Muscle of leg (tissue), 3 donors: ENCODE measurements at regions not wholly inside any gene's neighbourhood (a gene's known extent, or its start where the extent isn't known, plus 50 kb on each side); places are given as distances from the start of the nearest gene placed in this dataset.
"Not testable (repeated sequence)": the region's sequence is repeated elsewhere in the genome, so short reads cannot be mapped to it uniquely, and the experiment has no call there.

Experiments used
- DNase-seq: peaks from one replicate; pipeline ENCODE4 v3.0.0; 2013
- H3K27ac ChIP-seq: one replicate; pipeline ENCODE4 v1.5.1; 2013; ENCODE audit warnings: mild to moderate bottlenecking, low read length, control low read depth
- H3K27me3 ChIP-seq: one replicate; pipeline ENCODE4 v1.6.1; 2013; ENCODE audit warnings: low read length; ENCODE audit not compliant: control insufficient read depth, insufficient read depth
- H3K36me3 ChIP-seq: one replicate; pipeline ENCODE4 v1.6.1; 2013; ENCODE audit warnings: low read length; ENCODE audit not compliant: control insufficient read depth, insufficient read depth
- H3K4me1 ChIP-seq: one replicate; pipeline ENCODE4 v1.6.1; 2013; ENCODE audit warnings: low read length; ENCODE audit not compliant: control insufficient read depth, insufficient read depth
- H3K4me3 ChIP-seq: one replicate; pipeline ENCODE4 v1.5.1; 2013; ENCODE audit warnings: low read length, control low read depth
- H3K9me3 ChIP-seq: replicated peaks from 2 replicates; pipeline ENCODE4 v1.6.1; 2013; ENCODE audit warnings: low read depth, low read length; ENCODE audit not compliant: control insufficient read depth
- WGBS: methylation state at CpG from one replicate; pipeline ENCODE4 v1.1.5; 2013; ENCODE audit warnings: missing lambda C conversion rate; ENCODE audit not compliant: insufficient coverage; 5-methylcytosine and 5-hydroxymethylcytosine counted together

DNA sequence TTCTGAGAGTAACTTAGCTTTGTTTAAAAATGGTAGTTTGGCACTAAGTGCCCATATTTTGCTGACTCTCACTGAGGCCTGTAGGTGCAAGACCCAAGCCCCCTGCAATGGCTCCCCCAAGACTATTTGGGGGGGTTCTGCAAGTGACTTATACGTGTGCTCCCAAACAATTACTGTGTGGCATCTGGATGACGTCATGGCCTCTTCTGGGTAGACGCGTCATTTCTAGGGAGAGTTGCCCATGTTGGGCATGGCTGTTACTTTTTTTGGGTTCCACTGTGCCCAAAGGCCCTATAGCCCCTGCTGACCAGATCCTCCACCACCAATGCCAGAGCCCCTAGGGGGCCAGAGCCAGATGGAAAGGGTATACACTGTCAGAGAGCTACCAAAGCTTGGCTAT is 110.3 kb upstream of the MYLIP start:
- Histone ChIP-seq H3K9me3 (no peaks in the 10 kb centered on the region), H3K27me3 (no peaks in the 10 kb centered on the region), H3K4me1 (no peaks in the 10 kb centered on the region), H3K36me3 (no peaks in the 10 kb centered on the region), H3K4me3 (no peak overlapping the region), H3K27ac (no peak overlapping the region)
- DNase-seq: no peak
- WGBS: 96% methylated on average over 4 of the region's 4 CpGs

GRCh38 chr6:16014325-16014724 is 114.6 kb upstream of the MYLIP start:
- not testable (repeated sequence) for H3K27me3 ChIP-seq, H3K36me3 ChIP-seq, H3K27ac ChIP-seq, H3K4me1 ChIP-seq, H3K4me3 ChIP-seq, DNase-seq, H3K9me3 ChIP-seq
- WGBS: no CpG with 5 or more reads among the region's 3 CpGs

DNA sequence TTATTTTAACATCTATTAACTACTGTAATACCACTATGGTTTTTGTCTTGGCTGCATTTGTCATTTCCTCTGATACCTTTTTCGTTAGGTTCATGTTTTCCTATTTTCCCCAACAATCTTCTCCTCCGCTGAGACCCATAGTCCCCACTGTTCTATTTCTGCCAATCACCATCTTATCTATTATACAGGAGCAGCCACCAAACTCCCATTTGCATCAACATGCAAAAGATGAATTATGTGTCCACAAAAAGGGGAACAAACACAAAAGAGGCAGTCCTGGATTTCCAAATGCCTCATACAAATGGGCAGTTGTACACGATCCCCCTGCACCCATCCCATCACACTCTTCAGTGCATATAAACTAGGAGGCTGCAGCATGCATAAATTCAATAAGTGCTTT is 121.7 kb upstream of the MYLIP start:
- Histone ChIP-seq H3K27me3 (no peaks in the 10 kb centered on the region), H3K4me3 (no peak overlapping the region), H3K36me3 (no peaks in the 10 kb centered on the region), H3K9me3 (no peaks in the 10 kb centered on the region), H3K27ac (no peak overlapping the region), H3K4me1 (peaks cover 5% of the 10 kb centered on the region)
- DNase-seq: no peak
- 69% methylated on average over 2 of the region's 3 CpGs for WGBS

- 85% methylated on average over 2 of the region's 3 CpGs for WGBS
- Histone ChIP-seq H3K9me3 (no peaks in the 10 kb centered on the region), H3K27ac (no peak overlapping the region)
Measured at GRCh38 chr6:16006681-16007080, 122.2 kb upstream of the MYLIP start.

DNA sequence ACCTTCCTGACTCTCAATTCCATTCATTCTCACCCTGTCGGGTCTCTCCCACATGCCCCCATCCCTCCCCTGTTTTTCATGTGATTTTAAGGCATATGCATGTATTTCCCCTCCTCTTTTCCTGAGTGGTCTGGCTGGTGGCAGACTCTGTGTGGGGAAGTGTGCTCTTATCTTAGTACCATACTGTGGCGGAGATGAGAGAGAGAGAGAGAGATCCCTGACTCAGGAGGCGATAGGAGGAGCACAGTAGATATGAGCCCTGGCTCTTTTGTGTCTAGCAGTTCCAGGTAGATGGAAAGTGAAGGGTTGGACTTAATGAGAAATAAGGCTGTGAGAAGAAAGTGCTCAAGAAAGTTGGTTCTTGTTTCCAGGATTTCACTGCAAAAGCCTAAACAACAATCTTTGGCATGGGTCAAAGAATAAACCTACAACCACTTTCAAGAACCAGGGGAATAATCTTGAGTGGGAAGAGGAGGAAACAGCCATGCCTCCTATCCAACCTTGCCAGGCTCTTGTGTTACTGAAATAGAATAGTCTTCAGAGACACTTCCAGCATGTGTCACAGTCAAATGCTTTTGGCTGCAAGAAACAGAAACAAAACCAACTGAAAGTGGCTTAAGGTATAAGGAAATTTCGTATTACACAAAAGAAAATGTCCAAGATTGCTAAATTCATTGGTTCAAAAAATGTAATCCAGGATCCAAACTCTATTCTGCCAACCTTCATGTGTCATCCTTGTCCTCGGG is 123.8 kb upstream of the MYLIP start:
- Histone ChIP-seq H3K27me3 (no peaks in the 10 kb centered on the region), H3K4me1 (peaks cover 5% of the 10 kb centered on the region), H3K9me3 (no peaks in the 10 kb centered on the region), H3K4me3 (no peak overlapping the region), H3K27ac (no peak overlapping the region), H3K36me3 (no peaks in the 10 kb centered on the region)
- WGBS: 83% methylated on average over 2 of the region's 5 CpGs
- DNase-seq: peak; percentile 27

More at GRCh38 chr6:16006681-16007080, 122.2 kb upstream of the MYLIP start:
- H3K36me3 ChIP-seq: no peaks in the 10 kb centered on the region
- no peaks in the 10 kb centered on the region for H3K27me3 ChIP-seq
- H3K4me3 ChIP-seq: no peak overlapping the region
- H3K4me1 ChIP-seq: peaks cover 5% of the 10 kb centered on the region
- DNase-seq: no peak

DNA sequence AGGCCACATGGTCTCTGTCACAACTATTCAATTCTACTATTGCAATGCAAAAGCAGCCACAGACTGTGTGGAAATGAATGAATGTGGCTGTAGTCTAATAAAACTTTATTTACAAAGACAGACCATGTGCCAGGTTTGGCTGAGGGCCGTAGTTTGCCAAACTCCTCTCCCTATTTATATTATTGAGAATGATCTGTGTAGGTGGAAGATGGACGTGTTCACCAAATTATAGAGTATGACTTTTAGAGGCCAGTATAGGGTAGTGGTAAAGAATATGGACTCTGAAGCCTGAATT is 125.7 kb upstream of the MYLIP start:
- no peaks in the 10 kb centered on the region for H3K9me3 ChIP-seq
- H3K4me3 ChIP-seq: no peak overlapping the region
- no peak overlapping the region for H3K27ac ChIP-seq
- H3K27me3 ChIP-seq: no peaks in the 10 kb centered on the region
- no peak for DNase-seq
- no peaks in the 10 kb centered on the region for H3K36me3 ChIP-seq
- no CpG with 5 or more reads among the region's 2 CpGs for WGBS
- H3K4me1 ChIP-seq: peaks cover 5% of the 10 kb centered on the region

- H3K4me3 ChIP-seq: no peak overlapping the region
- no peaks in the 10 kb centered on the region for H3K9me3 ChIP-seq
- peaks cover 5% of the 10 kb centered on the region for H3K4me1 ChIP-seq
- H3K27me3 ChIP-seq: no peaks in the 10 kb centered on the region
- no peaks in the 10 kb centered on the region for H3K36me3 ChIP-seq
- no peak overlapping the region for H3K27ac ChIP-seq
- WGBS: 60% methylated on average over 1 of the region's 14 CpGs
- DNase-seq: no peak
Measured at GRCh38 chr6:16002332-16003196, 126.3 kb upstream of the MYLIP start.

GRCh38 chr6:16001158-16001557 is 127.7 kb upstream of the MYLIP start:
- 86% methylated on average over 1 of the region's 5 CpGs for WGBS

GRCh38 chr6:15999201-15999600 is 129.7 kb upstream of the MYLIP start:
- no peak overlapping the region for H3K4me3 ChIP-seq
- H3K36me3 ChIP-seq: no peaks in the 10 kb centered on the region
- no peak overlapping the region for H3K27ac ChIP-seq
- no peak for DNase-seq
- no peaks in the 10 kb centered on the region for H3K9me3 ChIP-seq
- H3K4me1 ChIP-seq: no peaks in the 10 kb centered on the region
- 68% methylated on average over 2 of the region's 4 CpGs for WGBS
- no peaks in the 10 kb centered on the region for H3K27me3 ChIP-seq

More at GRCh38 chr6:16001158-16001557, 127.7 kb upstream of the MYLIP start:
- H3K4me1 ChIP-seq: peaks cover 5% of the 10 kb centered on the region
- no peak for DNase-seq
- H3K4me3 ChIP-seq: no peak overlapping the region
- no peak overlapping the region for H3K27ac ChIP-seq
- H3K36me3 ChIP-seq: no peaks in the 10 kb centered on the region
- no peaks in the 10 kb centered on the region for H3K27me3 ChIP-seq
- no peaks in the 10 kb centered on the region for H3K9me3 ChIP-seq

DNA sequence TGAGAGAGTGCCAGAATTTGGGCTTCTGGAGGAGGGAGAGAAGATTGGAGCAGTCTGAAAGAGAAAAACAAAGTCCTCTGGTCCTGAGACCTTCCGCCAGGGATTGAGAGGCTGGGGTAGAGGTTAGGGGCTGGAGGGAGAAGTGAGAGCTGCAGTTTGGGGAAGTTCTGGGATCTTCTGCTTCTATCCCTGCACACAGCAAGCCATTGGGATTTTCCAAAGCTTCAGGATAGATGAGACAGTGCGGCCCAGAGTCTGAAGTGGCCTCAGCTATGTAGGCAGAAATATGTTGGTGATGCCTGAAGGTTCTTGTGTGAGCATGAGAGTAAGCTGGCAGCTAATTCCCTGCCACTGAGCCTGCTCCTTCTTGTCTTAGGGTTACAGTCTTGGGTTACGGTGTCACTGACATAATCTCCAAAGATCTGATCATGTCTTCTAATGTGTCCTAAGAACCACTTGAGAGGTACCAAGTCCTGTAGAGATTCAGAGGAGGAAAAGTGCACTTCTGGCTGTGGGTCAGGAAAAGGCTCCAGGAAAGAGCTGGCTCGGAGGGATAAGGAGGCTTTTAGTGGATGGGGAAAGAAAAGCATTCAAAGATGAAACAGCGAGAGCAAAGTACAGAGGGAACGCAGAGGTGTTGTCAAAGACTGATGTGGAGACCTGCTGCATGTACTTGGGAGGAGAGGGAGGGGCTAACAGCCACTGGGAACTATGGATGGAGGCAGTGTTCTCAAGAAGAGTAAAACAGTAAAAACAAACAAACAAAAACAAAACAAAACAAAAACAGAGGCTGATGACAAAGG is 131.1 kb upstream of the MYLIP start:
- H3K4me3 ChIP-seq: no peak overlapping the region
- no peaks in the 10 kb centered on the region for H3K27me3 ChIP-seq
- DNase-seq: peak; percentile 13
- no peaks in the 10 kb centered on the region for H3K36me3 ChIP-seq
- H3K9me3 ChIP-seq: no peaks in the 10 kb centered on the region
- no peaks in the 10 kb centered on the region for H3K4me1 ChIP-seq
- WGBS: 52% methylated on average over 4 of the region's 6 CpGs
- H3K27ac ChIP-seq: no peak overlapping the region
